Lung (tissue), 11 donors: ENCODE measurements at regions not wholly inside any gene's neighbourhood (a gene's known extent, or its start where the extent isn't known, plus 50 kb on each side); places are given as distances from the start of the nearest gene placed in this dataset.

Experiments used
- ATAC-seq: fragments of 200-7000 bp; cut with Tn5 transposase; one replicate; pipeline ENCODE4 v1.9.1; 2020; ENCODE audit warnings: moderate number of reproducible peaks; ENCODE audit not compliant: insufficient read depth, low FRiP score
- DNase-seq, 3 donors: peaks; one replicate each; pipeline ENCODE4 v3.0.0-alpha.2; 2013 to 2017
- H3K27ac ChIP-seq, 2 donors: one replicate each; pipeline ENCODE4 v1.5.1; 2013; ENCODE audit warnings: mild to moderate bottlenecking in 2 of 2, moderate library complexity in 2 of 2, control low read depth in 1 of 2, inconsistent platforms in 1 of 2, low read depth in 1 of 2, low read length in 1 of 2
- H3K27me3 ChIP-seq, 3 donors: one replicate each; pipeline ENCODE4 v1.5.1; 2013; ENCODE audit warnings: low read length in 2 of 3; ENCODE audit not compliant: control insufficient read depth in 3 of 3, insufficient read depth in 3 of 3
- H3K36me3 ChIP-seq, 4 donors: one replicate each; pipeline ENCODE4 v1.5.1; 2013; ENCODE audit warnings: low read length in 4 of 4, mild to moderate bottlenecking in 1 of 4, moderate library complexity in 1 of 4; ENCODE audit not compliant: control insufficient read depth in 4 of 4, insufficient read depth in 4 of 4
- H3K4me1 ChIP-seq, 5 donors: one replicate each; pipeline ENCODE4 v1.5.1; 2013; ENCODE audit warnings: low read length in 5 of 5, mild to moderate bottlenecking in 2 of 5, moderate library complexity in 1 of 5; ENCODE audit not compliant: control insufficient read depth in 5 of 5, insufficient read depth in 5 of 5
- H3K4me3 ChIP-seq: one replicate; pipeline ENCODE4 v1.5.1; 2013; ENCODE audit warnings: mild to moderate bottlenecking, control low read depth, moderate library complexity
- H3K9ac ChIP-seq, 2 donors: one replicate each; pipeline ENCODE4 v1.5.1; 2013; ENCODE audit warnings: low read length in 2 of 2, control low read depth in 1 of 2; ENCODE audit not compliant: insufficient read depth in 1 of 2
- H3K9me3 ChIP-seq, 4 donors: one replicate each; pipeline ENCODE4 v1.5.1; 2013; ENCODE audit warnings: low read length in 3 of 4, mild to moderate bottlenecking in 1 of 4, moderate library complexity in 1 of 4; ENCODE audit not compliant: control insufficient read depth in 4 of 4, insufficient read depth in 3 of 4
- CTCF ChIP-seq: IDR thresholded peaks from 2 replicates; pipeline ENCODE4 v1.5.1; 2012; ENCODE audit warnings: mild to moderate bottlenecking; ENCODE audit errors: control extremely low read depth, extremely low read depth
- WGBS, 2 donors: extraction: QIAGEN DNeasy Blood & Tissue Kit; methylation state at CpG; one replicate each; pipeline ENCODE4 v1.1.7; 2013; 5-methylcytosine and 5-hydroxymethylcytosine counted together
- donor health status: control.
- donor health status: control.
- donor health status: Bipolar disorder and iron deficiency.
- donor health status: healthy.
- donor health status: DM: yes; HTN: yes; CAD: no.

DNA sequence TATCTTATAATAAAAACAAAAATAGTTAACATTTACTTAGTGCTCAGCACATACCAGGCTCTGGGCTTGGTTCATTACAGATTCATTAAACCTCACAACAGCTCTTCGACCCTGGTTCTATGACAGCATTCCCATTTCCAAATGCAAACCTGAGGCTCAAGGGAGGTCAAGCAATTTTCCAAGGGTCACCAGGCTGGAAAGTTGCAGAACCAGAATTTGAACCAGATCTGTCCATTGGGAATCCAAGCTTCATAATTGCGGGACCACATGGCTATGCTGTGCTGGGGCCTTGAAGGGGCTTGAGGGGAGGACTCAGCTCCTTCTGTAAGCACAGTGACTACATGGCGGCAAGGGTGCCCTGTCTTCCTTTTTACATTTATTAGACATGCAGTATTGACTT, 197.3 kb upstream of the LNX1 start:
- Histone ChIP-seq H3K27me3 (peaks cover 0 to 12% (median 0%) of the 10 kb centered on the region in 3 donors), H3K4me1 (peaks cover 0 to 14% (median 9%) of the 10 kb centered on the region in 5 donors), H3K9me3 (no peaks in the 10 kb centered on the region), H3K36me3 (no peaks in the 10 kb centered on the region), H3K9ac (no peak overlapping the region), H3K4me3 (no peak overlapping the region), H3K27ac (no peak overlapping the region)
- no peak for TF ChIP-seq CTCF
- 89 to 92% methylated on average over 3 of the region's 3 CpGs for WGBS, 2 donors
- DNase-seq: no peak
- no peak for ATAC-seq

DNA sequence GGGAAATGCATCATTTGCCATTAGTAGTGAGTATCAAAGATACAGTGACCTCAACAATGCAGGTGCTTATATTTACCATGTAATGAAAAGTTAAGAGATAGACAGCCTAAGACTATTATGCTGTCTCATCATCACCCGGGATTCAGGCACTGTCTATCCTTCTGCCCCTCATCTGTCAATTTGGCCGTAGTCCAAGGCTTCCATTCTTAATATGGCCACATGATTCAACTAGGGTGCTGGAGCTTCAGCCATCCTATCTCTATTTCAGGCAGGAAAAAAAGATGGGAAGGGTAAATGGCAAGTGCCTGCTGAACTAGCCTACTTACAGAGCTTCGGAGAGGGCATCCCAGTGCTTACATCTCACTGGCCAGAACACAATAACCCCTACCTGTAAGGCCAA, 196.7 kb upstream of the LNX1 start:
- Histone ChIP-seq H3K27me3 (peaks cover 0 to 12% (median 0%) of the 10 kb centered on the region in 3 donors), H3K9me3 (peaks cover 0 to 2% (median 0%) of the 10 kb centered on the region in 4 donors), H3K36me3 (no peaks in the 10 kb centered on the region), H3K27ac (no peak overlapping the region), H3K4me3 (no peak overlapping the region), H3K9ac (no peak overlapping the region), H3K4me1 (peaks cover 0 to 14% (median 9%) of the 10 kb centered on the region in 5 donors)
- no peak for TF ChIP-seq CTCF
- ATAC-seq (no peak), DNase-seq (no peak)
- WGBS, 2 donors: 87 to 91% methylated on average over 3 of the region's 3 CpGs

DNA sequence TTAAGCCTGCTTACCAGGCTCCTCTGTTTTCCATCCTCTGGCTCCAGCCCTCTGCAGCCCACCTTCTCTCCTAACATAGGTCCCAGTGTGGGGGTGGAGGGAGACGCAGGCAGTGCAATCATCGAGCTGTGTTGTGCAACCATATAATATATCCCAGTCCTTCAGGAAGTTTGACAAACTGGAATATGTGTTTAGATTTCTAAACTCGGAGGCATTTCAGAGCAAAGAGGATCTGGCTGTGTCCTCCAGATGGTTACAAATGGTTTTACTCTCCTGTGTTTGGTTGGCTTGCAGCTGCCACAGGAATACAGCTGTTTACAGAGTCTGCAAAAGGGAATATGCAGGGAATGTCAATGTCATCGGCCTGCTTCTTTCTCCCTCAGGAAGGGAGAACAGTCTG, 195.3 kb upstream of the LNX1 start:
- Histone ChIP-seq H3K4me3 (no peak overlapping the region), H3K9ac (no peak overlapping the region), H3K27me3 (peaks cover 0 to 12% (median 0%) of the 10 kb centered on the region in 3 donors), H3K4me1 (peaks cover 0 to 22% (median 14%) of the 10 kb centered on the region in 5 donors), H3K36me3 (no peaks in the 10 kb centered on the region), H3K27ac (peak overlapping the region in 1 of 2 donors; percentile 64), H3K9me3 (peaks cover 0 to 2% (median 0%) of the 10 kb centered on the region in 4 donors)
- 44 to 60% methylated on average over 4 of the region's 4 CpGs for WGBS, 2 donors
- no peak for TF ChIP-seq CTCF
- ATAC-seq: no peak
- peak; percentile 31 to 64 (median 63) for DNase-seq

- H3K4me1 ChIP-seq: peaks cover 0 to 28% (median 15%) of the 10 kb centered on the region in 5 donors
- H3K36me3 ChIP-seq: no peaks in the 10 kb centered on the region
- no peak overlapping the region for H3K4me3 ChIP-seq
- no peak for ATAC-seq
- H3K9ac ChIP-seq: no peak overlapping the region
- no peak overlapping the region for H3K27ac ChIP-seq
- H3K27me3 ChIP-seq: peaks cover 0 to 9% (median 0%) of the 10 kb centered on the region in 3 donors
- H3K9me3 ChIP-seq: peaks cover 0 to 2% (median 0%) of the 10 kb centered on the region in 4 donors
- peak in 2 of 3 donors; percentile 50 to 56 for DNase-seq
- WGBS, 2 donors: 64 to 68% methylated on average over 6 of the region's 6 CpGs
- no peak for TF ChIP-seq CTCF
Measured at GRCh38 chr4:53785996-53786395, 194.7 kb upstream of the LNX1 start.
